HEK293 (cell line): ENCODE measurements at regions not wholly inside any gene's neighbourhood (a gene's known extent, or its start where the extent isn't known, plus 50 kb on each side); places are given as distances from the start of the nearest gene placed in this dataset.
A peak's percentile ranks its signal among the peaks of the same experiment; 100 is the strongest.

Experiments used
- CTCF ChIP-seq: fragments of 450-650 bp; formaldehyde crosslinking; IDR thresholded peaks from 2 replicates; pipeline ENCODE4 v1.5.1; 2016; ENCODE audit warnings: missing biosample characterization, missing genetic modification characterization
- OSR2 ChIP-seq: fragments of 450-650 bp; formaldehyde crosslinking; IDR thresholded peaks from 2 replicates; pipeline ENCODE4 v1.5.1; 2016; ENCODE audit warnings: missing biosample characterization, missing genetic modification characterization
- ZBTB49 ChIP-seq: fragments of 450-650 bp; formaldehyde crosslinking; IDR thresholded peaks from 2 replicates; pipeline ENCODE4 v1.5.1; 2016; ENCODE audit warnings: missing biosample characterization, missing genetic modification characterization, low read depth
- ZNF112 ChIP-seq: fragments of 450-650 bp; formaldehyde crosslinking; IDR thresholded peaks from 2 replicates; pipeline ENCODE4 v1.5.0; 2017; ENCODE audit warnings: missing biosample characterization, missing genetic modification characterization
- ZNF248 ChIP-seq: fragments of 450-650 bp; formaldehyde crosslinking; IDR thresholded peaks from 2 replicates; pipeline ENCODE4 v1.5.1; 2017; ENCODE audit warnings: missing biosample characterization, missing genetic modification characterization

GRCh38 chr9:117487555-117488175 lies 72.8 kb upstream of the ASTN2 start:
- peak; percentile 63 for TF ChIP-seq CTCF (tag by site-specific recombination)
- no peak for TF ChIP-seq OSR2
- no peak for TF ChIP-seq ZNF248 (tag by site-specific recombination)
- no peak for TF ChIP-seq ZBTB49 (tag by site-specific recombination)
- TF ChIP-seq ZNF112 (tag by site-specific recombination) = no peak
